DOHH2 (cell line): ENCODE measurements at regions not wholly inside any gene's neighbourhood (a gene's known extent, or its start where the extent isn't known, plus 50 kb on each side); places are given as distances from the start of the nearest gene placed in this dataset.

ENCODE experiments used
- H3F3A ChIP-seq: fragments of 200-600 bp; sonication (generic), shearing (Covaris generic); 2 replicates; pipeline ENCODE4 v1.6.0; 2016; ENCODE audit warnings: antibody characterized with exemption, mild to moderate bottlenecking; ENCODE audit not compliant: control insufficient read depth, insufficient read depth
- H3K27ac ChIP-seq: fragments of 200-600 bp; sonication (generic); 2 replicates; pipeline ENCODE4 v1.5.1; 2014; ENCODE audit warnings: low read depth, mild to moderate bottlenecking, low read length, moderate library complexity
- H3K27me3 ChIP-seq: fragments of 200-600 bp; sonication (generic); 2 replicates; pipeline ENCODE4 v1.6.1; 2014; ENCODE audit warnings: mild to moderate bottlenecking, low read length, mixed read lengths; ENCODE audit not compliant: control insufficient read depth
- H3K36me3 ChIP-seq: fragments of 200-600 bp; sonication (generic); 2 replicates; pipeline ENCODE4 v1.6.1; 2014; ENCODE audit warnings: mild to moderate bottlenecking, low read length, moderate library complexity, mixed read lengths; ENCODE audit not compliant: control insufficient read depth
- H3K4me1 ChIP-seq: fragments of 200-600 bp; sonication (generic); 2 replicates; pipeline ENCODE4 v1.6.1; 2014; ENCODE audit warnings: mild to moderate bottlenecking, low read length, mixed read lengths; ENCODE audit not compliant: control insufficient read depth
- H3K4me2 ChIP-seq: fragments of 200-600 bp; sonication (generic); 2 replicates; pipeline ENCODE4 v1.6.0; 2014; ENCODE audit warnings: mild to moderate bottlenecking, low read length, moderate library complexity
- H3K4me3 ChIP-seq: fragments of 200-600 bp; sonication (generic); 2 replicates; pipeline ENCODE4 v1.5.1; 2014; ENCODE audit warnings: mild to moderate bottlenecking, low read length, mixed read lengths
- H3K79me2 ChIP-seq: fragments of 200-600 bp; sonication (generic); 2 replicates; pipeline ENCODE4 v1.6.1; 2014; ENCODE audit warnings: mild to moderate bottlenecking, low read length, mixed read lengths; ENCODE audit not compliant: control insufficient read depth
- H3K9me2 ChIP-seq: fragments of 200-600 bp; sonication (generic); replicated peaks from 2 replicates; pipeline ENCODE4 v1.6.1; 2014; ENCODE audit warnings: mild to moderate bottlenecking, low read length, mixed read lengths; ENCODE audit not compliant: control insufficient read depth
- H3K9me3 ChIP-seq: fragments of 200-600 bp; sonication (generic); 2 replicates; pipeline ENCODE4 v1.6.1; 2014; ENCODE audit warnings: antibody characterized with exemption, low read length, mixed read lengths; ENCODE audit not compliant: control insufficient read depth, insufficient read depth
- H4K20me1 ChIP-seq: fragments of 200-600 bp; sonication (generic); 2 replicates; pipeline ENCODE4 v1.6.0; 2014; ENCODE audit warnings: low read depth, mild to moderate bottlenecking, antibody characterized with exemption, low read length, moderate library complexity; ENCODE audit not compliant: control insufficient read depth, insufficient read depth
- CTCF ChIP-seq: fragments of 200-600 bp; sonication (generic); IDR thresholded peaks from one replicate; pipeline ENCODE4 v1.5.1; 2014; ENCODE audit warnings: antibody characterized with exemption, mild to moderate bottlenecking, low read depth, low read length; ENCODE audit not compliant: poor library complexity, severe bottlenecking
- EZH2phosphoT487 ChIP-seq: fragments of 200-600 bp; sonication (generic); IDR thresholded peaks from 2 replicates; pipeline ENCODE4 v1.6.1; 2017; ENCODE audit warnings: borderline replicate concordance, mild to moderate bottlenecking, antibody characterized with exemption, low read length, moderate library complexity, mixed read lengths

GRCh38 chr1:198465201-198466144, 75.0 kb downstream of the ATP6V1G3 start:
- Histone ChIP-seq H3K36me3 (no peaks in the 10 kb centered on the region), H3K9me2 (no peaks in the 10 kb centered on the region), H3K4me3 (no peak overlapping the region), H4K20me1 (no peaks in the 10 kb centered on the region), H3K9me3 (no peaks in the 10 kb centered on the region), H3K27ac (no peak overlapping the region), H3K4me2 (no peak overlapping the region), H3F3A (no peaks in the 10 kb centered on the region), H3K27me3 (no peaks in the 10 kb centered on the region), H3K79me2 (no peaks in the 10 kb centered on the region), H3K4me1 (no peaks in the 10 kb centered on the region)
- TF ChIP-seq CTCF (peak; percentile 76), EZH2phosphoT487 (no peak)

GRCh38 chr1:198463709-198464108, 76.8 kb downstream of the ATP6V1G3 start:
- H3K4me3 ChIP-seq, result no peak overlapping the region
- H3K4me2 ChIP-seq, result no peak overlapping the region
- no peaks in the 10 kb centered on the region for H3F3A ChIP-seq
- H3K36me3 ChIP-seq, result no peaks in the 10 kb centered on the region
- no peaks in the 10 kb centered on the region for H4K20me1 ChIP-seq
- H3K4me1 ChIP-seq, result no peaks in the 10 kb centered on the region
- no peaks in the 10 kb centered on the region for H3K79me2 ChIP-seq
- no peak overlapping the region for H3K27ac ChIP-seq
- no peaks in the 10 kb centered on the region for H3K9me2 ChIP-seq
- no peaks in the 10 kb centered on the region for H3K9me3 ChIP-seq
- TF ChIP-seq CTCF, result no peak
- no peaks in the 10 kb centered on the region for H3K27me3 ChIP-seq

- Histone ChIP-seq H3K4me3 (no peak overlapping the region), H4K20me1 (no peaks in the 10 kb centered on the region), H3K36me3 (no peaks in the 10 kb centered on the region), H3K27me3 (no peaks in the 10 kb centered on the region), H3K27ac (no peak overlapping the region), H3K4me2 (no peak overlapping the region), H3F3A (no peaks in the 10 kb centered on the region), H3K79me2 (no peaks in the 10 kb centered on the region), H3K9me3 (no peaks in the 10 kb centered on the region), H3K4me1 (no peaks in the 10 kb centered on the region), H3K9me2 (no peaks in the 10 kb centered on the region)
- TF ChIP-seq CTCF (no peak), EZH2phosphoT487 (no peak)
These were observed 78.0 kb downstream of the ATP6V1G3 start for GRCh38 chr1:198462365-198463019.
